ENCODE measurements at regions not wholly inside any gene's neighbourhood (a gene's known extent, or its start where the extent isn't known, plus 50 kb on each side); places are given as distances from the start of the nearest gene placed in this dataset.

DNA sequence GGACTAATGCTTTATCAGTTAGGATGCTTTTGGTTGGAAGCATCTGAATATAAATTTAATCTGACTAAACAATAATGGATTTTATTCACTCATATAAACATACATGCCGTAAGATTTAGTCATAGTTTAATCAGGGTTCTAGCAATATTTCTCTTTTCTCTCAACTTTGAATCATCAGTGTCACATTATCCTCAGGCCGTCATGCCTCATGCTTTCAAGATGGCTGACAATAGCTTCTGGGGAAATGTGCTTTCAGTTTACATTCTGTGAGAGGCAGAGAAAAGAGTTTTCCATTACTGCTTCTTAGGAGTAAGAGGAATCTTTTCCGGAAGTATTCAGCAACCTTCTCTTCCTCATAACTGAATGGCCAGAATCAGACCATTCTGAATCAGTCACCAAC lies 162.2 kb downstream of the GJA1 start:
- no peak for TF ChIP-seq EP300 (IDR thresholded peaks at IDR 0.05)
- TF ChIP-seq SMC3 (IDR thresholded peaks at IDR 0.05), result no peak
- TF ChIP-seq ZNF302 (CRISPR knock-in tag; IDR thresholded peaks at IDR 0.05), result no peak
- TF ChIP-seq, protein P1, sequence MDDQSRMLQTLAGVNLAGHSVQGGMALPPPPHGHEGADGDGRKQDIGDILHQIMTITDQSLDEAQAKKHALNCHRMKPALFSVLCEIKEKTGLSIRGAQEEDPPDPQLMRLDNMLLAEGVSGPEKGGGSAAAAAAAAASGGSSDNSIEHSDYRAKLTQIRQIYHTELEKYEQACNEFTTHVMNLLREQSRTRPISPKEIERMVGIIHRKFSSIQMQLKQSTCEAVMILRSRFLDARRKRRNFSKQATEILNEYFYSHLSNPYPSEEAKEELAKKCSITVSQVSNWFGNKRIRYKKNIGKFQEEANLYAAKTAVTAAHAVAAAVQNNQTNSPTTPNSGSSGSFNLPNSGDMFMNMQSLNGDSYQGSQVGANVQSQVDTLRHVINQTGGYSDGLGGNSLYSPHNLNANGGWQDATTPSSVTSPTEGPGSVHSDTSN (IDR thresholded peaks at IDR 0.05), result no peak
- TF ChIP-seq, protein P2, sequence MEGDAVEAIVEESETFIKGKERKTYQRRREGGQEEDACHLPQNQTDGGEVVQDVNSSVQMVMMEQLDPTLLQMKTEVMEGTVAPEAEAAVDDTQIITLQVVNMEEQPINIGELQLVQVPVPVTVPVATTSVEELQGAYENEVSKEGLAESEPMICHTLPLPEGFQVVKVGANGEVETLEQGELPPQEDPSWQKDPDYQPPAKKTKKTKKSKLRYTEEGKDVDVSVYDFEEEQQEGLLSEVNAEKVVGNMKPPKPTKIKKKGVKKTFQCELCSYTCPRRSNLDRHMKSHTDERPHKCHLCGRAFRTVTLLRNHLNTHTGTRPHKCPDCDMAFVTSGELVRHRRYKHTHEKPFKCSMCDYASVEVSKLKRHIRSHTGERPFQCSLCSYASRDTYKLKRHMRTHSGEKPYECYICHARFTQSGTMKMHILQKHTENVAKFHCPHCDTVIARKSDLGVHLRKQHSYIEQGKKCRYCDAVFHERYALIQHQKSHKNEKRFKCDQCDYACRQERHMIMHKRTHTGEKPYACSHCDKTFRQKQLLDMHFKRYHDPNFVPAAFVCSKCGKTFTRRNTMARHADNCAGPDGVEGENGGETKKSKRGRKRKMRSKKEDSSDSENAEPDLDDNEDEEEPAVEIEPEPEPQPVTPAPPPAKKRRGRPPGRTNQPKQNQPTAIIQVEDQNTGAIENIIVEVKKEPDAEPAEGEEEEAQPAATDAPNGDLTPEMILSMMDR (IDR thresholded peaks at IDR 0.05), result no peak
- TF ChIP-seq, protein P3, sequence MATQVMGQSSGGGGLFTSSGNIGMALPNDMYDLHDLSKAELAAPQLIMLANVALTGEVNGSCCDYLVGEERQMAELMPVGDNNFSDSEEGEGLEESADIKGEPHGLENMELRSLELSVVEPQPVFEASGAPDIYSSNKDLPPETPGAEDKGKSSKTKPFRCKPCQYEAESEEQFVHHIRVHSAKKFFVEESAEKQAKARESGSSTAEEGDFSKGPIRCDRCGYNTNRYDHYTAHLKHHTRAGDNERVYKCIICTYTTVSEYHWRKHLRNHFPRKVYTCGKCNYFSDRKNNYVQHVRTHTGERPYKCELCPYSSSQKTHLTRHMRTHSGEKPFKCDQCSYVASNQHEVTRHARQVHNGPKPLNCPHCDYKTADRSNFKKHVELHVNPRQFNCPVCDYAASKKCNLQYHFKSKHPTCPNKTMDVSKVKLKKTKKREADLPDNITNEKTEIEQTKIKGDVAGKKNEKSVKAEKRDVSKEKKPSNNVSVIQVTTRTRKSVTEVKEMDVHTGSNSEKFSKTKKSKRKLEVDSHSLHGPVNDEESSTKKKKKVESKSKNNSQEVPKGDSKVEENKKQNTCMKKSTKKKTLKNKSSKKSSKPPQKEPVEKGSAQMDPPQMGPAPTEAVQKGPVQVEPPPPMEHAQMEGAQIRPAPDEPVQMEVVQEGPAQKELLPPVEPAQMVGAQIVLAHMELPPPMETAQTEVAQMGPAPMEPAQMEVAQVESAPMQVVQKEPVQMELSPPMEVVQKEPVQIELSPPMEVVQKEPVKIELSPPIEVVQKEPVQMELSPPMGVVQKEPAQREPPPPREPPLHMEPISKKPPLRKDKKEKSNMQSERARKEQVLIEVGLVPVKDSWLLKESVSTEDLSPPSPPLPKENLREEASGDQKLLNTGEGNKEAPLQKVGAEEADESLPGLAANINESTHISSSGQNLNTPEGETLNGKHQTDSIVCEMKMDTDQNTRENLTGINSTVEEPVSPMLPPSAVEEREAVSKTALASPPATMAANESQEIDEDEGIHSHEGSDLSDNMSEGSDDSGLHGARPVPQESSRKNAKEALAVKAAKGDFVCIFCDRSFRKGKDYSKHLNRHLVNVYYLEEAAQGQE (IDR thresholded peaks at IDR 0.05), result no peak

Data from A549 (cell line).